GM21619 (cell line): ENCODE measurements at regions not wholly inside any gene's neighbourhood (a gene's known extent, or its start where the extent isn't known, plus 50 kb on each side); places are given as distances from the start of the nearest gene placed in this dataset.

Source experiments
- ATAC-seq: cut with Tn5 transposase; IDR thresholded peaks from one replicate; pipeline ENCODE4 v1.9.1; 2021; ENCODE audit not compliant: unreplicated experiment

GRCh38 chr15:61743345-61743909 lies 316.8 kb downstream of the VPS13C start:
- no peak for ATAC-seq

GRCh38 chr15:61742591-61742990 lies 317.7 kb downstream of the VPS13C start:
- no peak for ATAC-seq

GRCh38 chr15:61736790-61737189 lies 323.5 kb downstream of the VPS13C start:
- no peak for ATAC-seq

- ATAC-seq: no peak
Measured at GRCh38 chr15:61731099-61731498, 329.1 kb downstream of the VPS13C start.

- ATAC-seq: no peak
Measured at GRCh38 chr15:61729646-61730045, 330.6 kb downstream of the VPS13C start.

- no peak for ATAC-seq
Measured at GRCh38 chr15:61726166-61726565, 334.1 kb downstream of the VPS13C start.

- no peak for ATAC-seq
Measured at GRCh38 chr15:61725251-61725650, 335.0 kb downstream of the VPS13C start.

GRCh38 chr15:61724251-61724939 lies 335.9 kb downstream of the VPS13C start:
- no peak for ATAC-seq

GRCh38 chr15:61721418-61721817 lies 338.8 kb downstream of the VPS13C start:
- ATAC-seq: no peak

GRCh38 chr15:61720197-61720704 lies 340.0 kb downstream of the VPS13C start:
- ATAC-seq: no peak

- ATAC-seq: no peak
Measured at GRCh38 chr15:61715082-61715481, 345.2 kb downstream of the VPS13C start.

- ATAC-seq: no peak
Measured at GRCh38 chr15:61712129-61712759, 348.0 kb downstream of the VPS13C start.

- ATAC-seq: no peak
Measured at GRCh38 chr15:61702224-61703020, 357.8 kb downstream of the VPS13C start.

- ATAC-seq: no peak
Measured at GRCh38 chr15:61701455-61701854, 358.8 kb downstream of the VPS13C start.

GRCh38 chr15:61700803-61701202 lies 359.4 kb downstream of the VPS13C start:
- ATAC-seq: no peak

GRCh38 chr15:61697796-61698195 lies 362.5 kb downstream of the VPS13C start:
- no peak for ATAC-seq

GRCh38 chr15:61689067-61689466 lies 371.2 kb downstream of the VPS13C start:
- no peak for ATAC-seq

GRCh38 chr15:61687651-61688050 lies 372.6 kb downstream of the VPS13C start:
- ATAC-seq: no peak

GRCh38 chr15:61687124-61687523 lies 373.1 kb downstream of the VPS13C start:
- ATAC-seq: no peak

- no peak for ATAC-seq
Measured at GRCh38 chr15:61685971-61686370, 374.3 kb downstream of the VPS13C start.

- no peak for ATAC-seq
Measured at GRCh38 chr15:61685534-61685933, 374.7 kb downstream of the VPS13C start.
